Activated CD4-positive, alpha-beta T cell treated with anti-CD3 and anti-CD28 coated beads, Interleukin-2, amount 10 ng/mL, durations not matched to agents 7 days and 5 days (primary cell): ENCODE measurements at regions not wholly inside any gene's neighbourhood (a gene's known extent, or its start where the extent isn't known, plus 50 kb on each side); places are given as distances from the start of the nearest gene placed in this dataset.
"Not testable (repeated sequence)": the region's sequence is repeated elsewhere in the genome, so short reads cannot be mapped to it uniquely, and the experiment has no call there.

Experiments used
- CTCF ChIA-PET: fragments of 350-600 bp; sonication (Branson Sonifier 250); formaldehyde crosslinking; loops from one replicate; lab custom pipeline; 2021; ENCODE audit warnings: antibody characterized with exemption; lab: Charles Lee
- POLR2A ChIA-PET: fragments of 350-600 bp; sonication (Branson Sonifier 250); formaldehyde crosslinking; loops from one replicate; lab custom pipeline; 2021; ENCODE audit warnings: antibody characterized with exemption; lab: Charles Lee
- DNase-seq: peaks from one replicate; pipeline ENCODE4 v3.0.0-alpha.2; 2020
- H3K27ac Mint-ChIP-seq: one replicate; pipeline ENCODE4 v1.8.0; 2021; ENCODE audit warnings: mild to moderate bottlenecking, moderate library complexity, mixed read lengths
- H3K27me3 Mint-ChIP-seq: one replicate; pipeline ENCODE4 v1.8.0; 2021; ENCODE audit warnings: mixed read lengths
- H3K36me3 Mint-ChIP-seq: one replicate; pipeline ENCODE4 v1.8.0; 2021; ENCODE audit warnings: low read depth, mixed read lengths
- H3K4me1 Mint-ChIP-seq: one replicate; pipeline ENCODE4 v1.8.0; 2021; ENCODE audit warnings: mixed read lengths
- H3K4me3 Mint-ChIP-seq: one replicate; pipeline ENCODE4 v1.8.0; 2021; ENCODE audit warnings: mild to moderate bottlenecking, moderate library complexity, mixed read lengths
- H3K9me3 Mint-ChIP-seq: one replicate; pipeline ENCODE4 v1.8.0; 2021; ENCODE audit warnings: mixed read lengths

DNA sequence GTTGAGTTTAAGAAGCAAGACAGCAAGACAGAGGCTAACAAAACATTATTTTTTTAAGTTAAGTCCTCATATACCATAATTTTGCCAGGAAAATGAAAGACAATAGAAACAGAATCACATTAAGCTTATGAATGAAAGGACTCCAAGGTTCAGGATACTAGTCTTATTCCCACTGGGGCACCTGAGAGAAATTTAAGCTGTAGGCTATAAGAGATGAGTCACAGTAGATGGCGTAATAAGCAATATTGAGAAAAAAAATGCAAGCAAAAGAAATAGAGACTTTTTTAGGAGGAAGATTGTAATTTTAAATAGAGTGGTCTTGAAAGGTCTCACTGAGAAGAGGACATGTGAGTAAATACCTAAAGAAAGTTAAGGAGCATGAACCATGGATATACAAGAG lies 57.1 kb upstream of the KIF2B start:
- Mint-ChIP-seq H3K4me1 (no peaks in the 10 kb centered on the region), H3K36me3 (no peaks in the 10 kb centered on the region), H3K4me3 (no peak overlapping the region), H3K9me3 (peaks cover 10% of the 10 kb centered on the region), H3K27me3 (no peaks in the 10 kb centered on the region), H3K27ac (no peak overlapping the region)
- DNase-seq = no peak
- POLR2A ChIA-PET = no interaction called here
- CTCF ChIA-PET = no interaction called here

DNA sequence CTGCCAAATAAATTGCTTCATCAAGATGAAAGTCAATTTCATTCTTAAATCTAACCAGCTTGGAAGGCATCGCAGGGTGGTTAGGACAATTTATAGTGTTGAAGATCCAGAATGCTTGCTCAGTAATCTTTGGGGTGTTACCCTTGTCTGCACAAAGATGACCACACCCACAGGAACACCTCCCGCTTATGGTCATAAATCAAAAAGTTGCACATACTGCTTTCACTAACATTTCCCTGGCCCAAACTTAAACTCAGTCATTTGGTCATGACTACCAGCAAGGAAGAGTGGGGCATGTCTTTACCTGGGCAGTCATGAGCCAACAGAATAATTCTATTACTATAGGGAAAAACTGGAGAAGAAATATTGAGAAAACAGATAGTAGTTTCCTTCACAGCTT lies 57.6 kb upstream of the KIF2B start:
- H3K4me3 Mint-ChIP-seq = no peak overlapping the region
- H3K27ac Mint-ChIP-seq = no peak overlapping the region
- ChIA-PET POLR2A (no interaction called here), CTCF (no interaction called here)
- no peak for DNase-seq
- peaks cover 10% of the 10 kb centered on the region for H3K9me3 Mint-ChIP-seq
- no peaks in the 10 kb centered on the region for H3K27me3 Mint-ChIP-seq
- H3K36me3 Mint-ChIP-seq = no peaks in the 10 kb centered on the region
- H3K4me1 Mint-ChIP-seq = no peaks in the 10 kb centered on the region

GRCh38 chr17:53757559-53757958 lies 65.2 kb upstream of the KIF2B start:
- H3K9me3 Mint-ChIP-seq = peaks cover 7% of the 10 kb centered on the region
- no peaks in the 10 kb centered on the region for H3K27me3 Mint-ChIP-seq
- ChIA-PET CTCF (no interaction called here), POLR2A (no interaction called here)
- H3K4me1 Mint-ChIP-seq = no peaks in the 10 kb centered on the region
- no peaks in the 10 kb centered on the region for H3K36me3 Mint-ChIP-seq
- DNase-seq = no peak
- no peak overlapping the region for H3K27ac Mint-ChIP-seq
- no peak overlapping the region for H3K4me3 Mint-ChIP-seq

DNA sequence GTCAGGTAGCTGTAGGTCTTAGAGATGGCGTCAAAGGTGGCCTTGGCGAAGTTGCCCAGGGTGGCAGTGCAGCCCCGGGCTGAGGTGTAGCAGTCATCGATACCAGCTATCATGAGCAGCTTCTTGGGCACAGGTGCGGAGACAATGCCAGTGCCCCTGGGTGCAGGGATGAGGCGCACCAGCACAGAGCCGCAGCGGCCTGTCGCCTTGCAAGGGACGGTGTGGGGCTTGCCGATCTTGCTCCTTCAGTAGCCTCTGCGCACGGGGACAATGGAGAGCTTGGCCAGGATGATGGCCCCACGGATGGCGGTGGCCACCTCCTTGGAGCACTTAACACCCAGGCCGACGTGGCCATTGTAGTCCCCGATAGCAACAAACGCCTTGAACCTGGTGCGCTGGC lies 65.6 kb upstream of the KIF2B start:
- H3K27ac Mint-ChIP-seq, H3K4me3 Mint-ChIP-seq, CTCF ChIA-PET, H3K27me3 Mint-ChIP-seq, POLR2A ChIA-PET, H3K9me3 Mint-ChIP-seq, H3K4me1 Mint-ChIP-seq, DNase-seq, H3K36me3 Mint-ChIP-seq: not testable (repeated sequence)

GRCh38 chr17:53749178-53749577 lies 73.5 kb upstream of the KIF2B start:
- H3K27me3 Mint-ChIP-seq = no peaks in the 10 kb centered on the region
- no peaks in the 10 kb centered on the region for H3K4me1 Mint-ChIP-seq
- no peak for DNase-seq
- H3K9me3 Mint-ChIP-seq = peaks cover 10% of the 10 kb centered on the region
- H3K36me3 Mint-ChIP-seq = no peaks in the 10 kb centered on the region
- POLR2A ChIA-PET = no interaction called here
- no peak overlapping the region for H3K27ac Mint-ChIP-seq
- CTCF ChIA-PET = no interaction called here
- no peak overlapping the region for H3K4me3 Mint-ChIP-seq

GRCh38 chr17:53748159-53748820 lies 74.4 kb upstream of the KIF2B start:
- CTCF ChIA-PET, H3K4me3 Mint-ChIP-seq, H3K27me3 Mint-ChIP-seq, POLR2A ChIA-PET, H3K27ac Mint-ChIP-seq, H3K4me1 Mint-ChIP-seq, H3K36me3 Mint-ChIP-seq, H3K9me3 Mint-ChIP-seq, DNase-seq: not testable (repeated sequence)

- H3K27ac Mint-ChIP-seq = no peak overlapping the region
- H3K36me3 Mint-ChIP-seq = no peaks in the 10 kb centered on the region
- ChIA-PET POLR2A (no interaction called here), CTCF (no interaction called here)
- no peak overlapping the region for H3K4me3 Mint-ChIP-seq
- H3K9me3 Mint-ChIP-seq = peaks cover 7% of the 10 kb centered on the region
- H3K4me1 Mint-ChIP-seq = no peaks in the 10 kb centered on the region
- no peak for DNase-seq
- no peaks in the 10 kb centered on the region for H3K27me3 Mint-ChIP-seq
Measured at GRCh38 chr17:53740312-53740711, 82.4 kb upstream of the KIF2B start.

- Mint-ChIP-seq H3K36me3 (no peaks in the 10 kb centered on the region), H3K4me3 (no peak overlapping the region), H3K9me3 (peaks cover 9% of the 10 kb centered on the region), H3K4me1 (no peaks in the 10 kb centered on the region), H3K27ac (no peak overlapping the region), H3K27me3 (no peaks in the 10 kb centered on the region)
- POLR2A ChIA-PET = no interaction called here
- DNase-seq = no peak
- CTCF ChIA-PET = interaction anchor here (1.3 kb wide), 1 partner anchor 32 kb away, joined by 4 read pairs; no protein-coding TSS in a partner anchor
Measured at GRCh38 chr17:53736516-53737240, 86.0 kb upstream of the KIF2B start.

DNA sequence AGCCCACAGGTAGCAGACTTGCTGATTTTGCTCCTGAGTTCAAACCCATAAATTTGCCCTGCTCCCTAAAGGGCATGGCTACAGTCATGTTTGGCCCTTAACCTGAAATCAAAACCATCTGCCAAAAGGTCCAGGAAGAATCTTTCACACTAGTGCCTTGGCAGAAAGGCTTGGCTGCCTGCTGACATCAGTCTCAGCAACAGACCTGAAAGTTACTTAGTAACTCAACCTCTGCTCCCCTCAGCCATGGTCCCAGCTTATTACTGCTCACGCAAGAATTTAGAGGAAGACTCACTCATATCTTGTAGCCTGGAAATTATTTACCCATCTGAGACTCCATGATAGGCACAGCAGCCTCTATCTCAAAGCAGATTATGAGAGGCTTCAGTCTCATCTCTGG lies 98.0 kb upstream of the KIF2B start:
- Mint-ChIP-seq H3K27ac (no peak overlapping the region), H3K27me3 (no peaks in the 10 kb centered on the region), H3K4me3 (no peak overlapping the region), H3K9me3 (peaks cover 9% of the 10 kb centered on the region), H3K4me1 (no peaks in the 10 kb centered on the region), H3K36me3 (no peaks in the 10 kb centered on the region)
- ChIA-PET POLR2A (no interaction called here), CTCF (no interaction called here)
- no peak for DNase-seq

GRCh38 chr17:53722407-53722806 lies 100.3 kb upstream of the KIF2B start:
- Mint-ChIP-seq H3K27ac (no peak overlapping the region), H3K4me1 (no peaks in the 10 kb centered on the region), H3K27me3 (no peaks in the 10 kb centered on the region), H3K36me3 (no peaks in the 10 kb centered on the region), H3K4me3 (no peak overlapping the region), H3K9me3 (peaks cover 4% of the 10 kb centered on the region)
- CTCF ChIA-PET = no interaction called here
- POLR2A ChIA-PET = no interaction called here
- no peak for DNase-seq

GRCh38 chr17:53721101-53721500 lies 101.6 kb upstream of the KIF2B start:
- H3K27ac Mint-ChIP-seq = no peak overlapping the region
- H3K9me3 Mint-ChIP-seq = peaks cover 2% of the 10 kb centered on the region
- no peak for DNase-seq
- no peaks in the 10 kb centered on the region for H3K27me3 Mint-ChIP-seq
- CTCF ChIA-PET = no interaction called here
- POLR2A ChIA-PET = no interaction called here
- H3K4me1 Mint-ChIP-seq = no peaks in the 10 kb centered on the region
- no peaks in the 10 kb centered on the region for H3K36me3 Mint-ChIP-seq
- no peak overlapping the region for H3K4me3 Mint-ChIP-seq

- CTCF ChIA-PET = no interaction called here
- Mint-ChIP-seq H3K36me3 (no peaks in the 10 kb centered on the region), H3K4me1 (no peaks in the 10 kb centered on the region), H3K9me3 (peaks cover 3% of the 10 kb centered on the region), H3K4me3 (no peak overlapping the region), H3K27ac (no peak overlapping the region), H3K27me3 (no peaks in the 10 kb centered on the region)
- POLR2A ChIA-PET = no interaction called here
- DNase-seq = no peak
Measured at GRCh38 chr17:53719229-53719628, 103.5 kb upstream of the KIF2B start.

DNA sequence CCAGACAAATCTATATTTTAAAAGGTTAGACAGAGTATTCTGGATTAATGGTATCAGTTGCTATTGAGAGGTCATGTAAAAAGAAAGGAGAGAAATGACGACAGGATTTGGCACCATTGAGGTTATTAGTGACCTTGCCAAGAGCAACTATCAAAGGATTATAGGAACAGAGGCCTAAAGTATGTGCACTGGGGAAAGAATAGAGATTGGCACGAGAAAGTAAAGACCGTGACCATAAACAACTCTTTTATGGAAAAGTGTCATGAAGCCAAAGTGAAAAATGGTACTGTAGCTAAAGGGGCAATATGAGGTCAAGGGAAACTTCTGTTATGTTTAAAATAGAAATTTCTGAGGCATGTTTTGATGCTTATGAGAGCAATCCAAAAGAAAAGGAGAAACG lies 115.2 kb upstream of the KIF2B start:
- H3K4me1 Mint-ChIP-seq = no peaks in the 10 kb centered on the region
- POLR2A ChIA-PET = no interaction called here
- CTCF ChIA-PET = no interaction called here
- DNase-seq = no peak
- no peak overlapping the region for H3K4me3 Mint-ChIP-seq
- H3K27me3 Mint-ChIP-seq = no peaks in the 10 kb centered on the region
- no peak overlapping the region for H3K27ac Mint-ChIP-seq
- peaks cover 25% of the 10 kb centered on the region for H3K9me3 Mint-ChIP-seq
- H3K36me3 Mint-ChIP-seq = no peaks in the 10 kb centered on the region

DNA sequence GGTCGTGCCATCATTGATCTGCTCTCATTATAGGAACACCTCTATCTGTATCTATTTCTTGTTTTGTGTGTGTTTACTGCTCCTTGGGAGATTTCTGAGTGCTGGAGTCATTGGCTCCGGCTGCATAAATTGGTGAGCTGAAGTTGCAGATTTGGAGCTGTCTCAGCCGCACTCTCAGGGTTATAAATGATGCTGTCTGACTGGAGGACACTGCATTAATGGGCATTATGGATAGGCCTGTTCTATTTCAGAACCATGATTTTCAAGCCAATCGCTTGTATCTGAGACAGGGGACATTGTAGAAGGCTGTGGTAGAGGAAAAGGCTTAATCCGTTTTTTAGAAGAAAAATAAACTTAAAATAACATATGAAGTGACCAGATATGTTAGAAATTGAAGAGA lies 126.4 kb upstream of the KIF2B start:
- Mint-ChIP-seq H3K36me3 (no peaks in the 10 kb centered on the region), H3K4me1 (no peaks in the 10 kb centered on the region), H3K27ac (no peak overlapping the region), H3K9me3 (no peaks in the 10 kb centered on the region), H3K4me3 (no peak overlapping the region), H3K27me3 (no peaks in the 10 kb centered on the region)
- ChIA-PET POLR2A (no interaction called here), CTCF (no interaction called here)
- DNase-seq = no peak
